GM21737 (cell line): ENCODE measurements at regions not wholly inside any gene's neighbourhood (a gene's known extent, or its start where the extent isn't known, plus 50 kb on each side); places are given as distances from the start of the nearest gene placed in this dataset.

Source experiments
- ATAC-seq: cut with Tn5 transposase; IDR thresholded peaks from one replicate; pipeline ENCODE4 v1.9.1; 2021; ENCODE audit warnings: mild to moderate bottlenecking, moderate library complexity; ENCODE audit not compliant: unreplicated experiment

- no peak for ATAC-seq
These were observed 1470.7 kb downstream of the AACS start for GRCh38 chr12:126535971-126536370.

- ATAC-seq: no peak
These were observed 1472.8 kb downstream of the AACS start for GRCh38 chr12:126537961-126538530.

- no peak for ATAC-seq
These were observed 1473.7 kb downstream of the AACS start for GRCh38 chr12:126538888-126539287.

DNA sequence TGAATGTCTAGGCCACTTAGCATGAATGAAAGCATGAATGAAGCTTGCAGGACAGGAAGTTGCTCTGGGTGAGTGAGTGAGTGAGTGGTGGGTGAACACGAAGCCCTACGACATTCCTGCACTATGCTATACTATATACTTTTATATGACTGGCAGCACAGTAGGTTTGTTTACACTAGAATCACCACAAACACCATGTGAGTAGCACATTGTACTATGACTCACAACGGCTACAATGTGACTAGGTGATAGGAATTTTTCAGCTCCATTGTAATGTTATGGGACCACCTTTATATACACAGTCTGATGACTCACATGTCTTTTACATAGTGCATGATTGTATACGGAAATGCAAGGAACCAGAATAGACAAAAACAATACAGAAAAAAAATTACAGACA, 1480.2 kb downstream of the AACS start:
- ATAC-seq: no peak

- no peak for ATAC-seq
These were observed 1482.7 kb downstream of the AACS start for GRCh38 chr12:126547905-126548304.

DNA sequence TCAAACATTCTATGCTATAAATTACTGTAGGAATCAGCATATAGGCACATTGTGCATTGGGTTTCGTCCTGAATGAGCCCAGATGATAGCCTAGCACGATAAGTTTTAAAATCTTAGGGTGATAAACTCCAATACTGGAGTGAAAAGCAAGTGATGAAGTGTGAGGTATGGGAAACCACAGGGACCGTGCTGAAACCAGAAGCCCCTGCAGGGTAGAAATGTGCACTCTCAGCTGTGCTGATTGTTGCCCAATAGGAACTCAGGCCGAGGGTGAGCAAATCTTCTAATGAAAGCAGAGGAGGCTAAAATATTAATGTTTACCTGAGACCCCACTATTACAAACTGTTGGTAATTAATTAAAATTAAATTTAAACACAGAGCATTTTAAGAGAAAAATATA, 1486.6 kb downstream of the AACS start:
- no peak for ATAC-seq

DNA sequence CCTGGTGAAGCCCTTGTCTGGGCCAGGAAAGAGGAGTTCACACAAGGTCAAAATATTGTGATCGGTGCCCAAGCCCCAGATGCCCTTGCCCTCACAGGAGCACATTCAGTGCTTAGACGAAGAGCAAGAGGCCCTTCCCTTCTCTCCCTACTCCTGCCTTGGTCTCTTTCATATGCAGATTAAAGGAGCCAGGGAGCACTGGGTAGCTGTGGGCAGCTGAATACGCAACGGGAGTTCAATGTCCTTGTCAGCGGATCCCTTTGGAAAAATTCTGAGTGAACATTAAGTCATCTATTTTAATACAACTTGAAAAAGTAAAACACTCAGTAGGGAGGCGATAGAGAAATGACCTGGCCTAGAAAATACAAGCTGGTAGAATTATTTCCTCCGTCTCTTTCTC, 1489.4 kb downstream of the AACS start:
- ATAC-seq: no peak

- no peak for ATAC-seq
These were observed 1492.4 kb downstream of the AACS start for GRCh38 chr12:126557659-126558058.

DNA sequence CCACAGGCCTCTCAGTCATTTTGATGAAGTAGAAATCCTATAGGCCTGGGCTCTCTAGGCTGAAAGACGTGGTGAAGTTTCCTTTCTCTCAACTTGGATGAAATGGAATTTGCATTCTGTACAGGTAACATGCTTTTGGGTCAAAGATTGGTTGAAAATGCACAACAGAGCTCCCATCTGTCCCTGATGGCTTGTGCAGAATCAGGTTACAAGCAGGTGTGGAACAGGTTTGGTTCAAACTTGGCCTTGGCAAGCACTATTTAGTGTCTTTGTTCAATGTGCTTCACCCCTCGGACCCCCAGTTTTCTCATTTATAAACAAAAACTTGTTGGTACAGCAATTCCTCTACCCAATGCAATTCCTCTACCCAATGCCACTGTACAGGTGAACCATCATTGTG, 1493.0 kb downstream of the AACS start:
- no peak for ATAC-seq

- no peak for ATAC-seq
These were observed 1493.6 kb downstream of the AACS start for GRCh38 chr12:126558810-126559209.

- no peak for ATAC-seq
These were observed 1501.8 kb downstream of the AACS start for GRCh38 chr12:126567016-126567415.

DNA sequence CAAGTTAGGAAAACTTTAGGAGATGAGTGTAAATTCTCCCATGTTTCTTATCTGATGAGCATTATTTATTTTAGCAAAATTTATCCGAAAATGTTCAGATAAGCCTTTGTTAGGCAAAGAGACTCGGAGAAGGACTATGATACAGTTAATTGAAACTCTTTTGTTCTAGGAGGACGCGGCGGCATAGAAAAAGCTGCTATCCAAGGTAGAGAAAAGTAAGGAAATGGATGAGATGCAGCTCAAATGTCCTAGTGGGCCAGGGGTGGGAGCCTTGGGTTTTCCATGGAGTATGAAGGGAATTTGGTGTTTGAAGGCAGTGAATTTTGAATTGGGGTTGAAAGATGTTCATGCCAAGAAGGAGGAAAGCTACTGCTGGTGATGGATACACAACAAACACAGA, 1504.5 kb downstream of the AACS start:
- ATAC-seq: no peak

- no peak for ATAC-seq
These were observed 1505.3 kb downstream of the AACS start for GRCh38 chr12:126570566-126570965.

DNA sequence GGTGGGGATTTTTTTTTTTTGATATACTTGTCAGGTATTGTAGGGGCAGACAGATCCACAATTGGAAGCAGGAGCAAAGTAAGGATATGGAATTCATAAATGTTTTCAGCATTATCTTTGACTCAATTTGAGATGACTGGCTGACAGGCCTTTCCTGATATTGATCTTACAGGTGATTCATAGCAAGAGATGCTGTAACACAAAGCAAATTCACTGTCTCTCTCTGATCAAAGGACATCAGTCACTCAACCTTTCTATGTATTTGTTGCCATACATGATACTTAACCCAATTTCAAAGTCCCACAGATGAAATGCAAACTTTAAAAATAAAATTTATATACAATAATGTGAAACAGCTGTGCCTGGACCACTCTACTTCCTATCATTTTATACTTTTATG, 1506.9 kb downstream of the AACS start:
- no peak for ATAC-seq

- no peak for ATAC-seq
These were observed 1516.4 kb downstream of the AACS start for GRCh38 chr12:126581655-126582054.

DNA sequence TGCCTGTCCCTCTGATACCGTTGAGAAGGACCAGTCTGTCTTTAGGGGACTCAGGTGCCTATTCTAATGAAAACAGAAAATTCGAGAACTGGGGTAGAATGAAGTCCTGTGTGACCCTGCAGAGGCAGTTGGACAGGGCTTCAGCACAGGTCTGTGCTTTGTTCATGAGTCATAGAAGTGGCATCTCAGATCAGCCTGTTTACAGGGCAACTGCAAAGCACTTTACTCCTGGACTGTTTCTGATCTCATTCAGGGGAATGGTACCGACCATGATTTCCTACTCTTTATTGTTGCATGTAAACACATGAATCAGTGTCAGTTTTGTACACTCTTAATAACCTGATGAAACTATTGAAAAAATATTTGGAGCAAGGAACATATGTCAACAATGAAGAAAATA, 1517.0 kb downstream of the AACS start:
- no peak for ATAC-seq

GRCh38 chr12:126588586-126589249, 1523.5 kb downstream of the AACS start:
- ATAC-seq: no peak

- ATAC-seq: no peak
These were observed 1526.3 kb downstream of the AACS start for GRCh38 chr12:126591533-126591932.

DNA sequence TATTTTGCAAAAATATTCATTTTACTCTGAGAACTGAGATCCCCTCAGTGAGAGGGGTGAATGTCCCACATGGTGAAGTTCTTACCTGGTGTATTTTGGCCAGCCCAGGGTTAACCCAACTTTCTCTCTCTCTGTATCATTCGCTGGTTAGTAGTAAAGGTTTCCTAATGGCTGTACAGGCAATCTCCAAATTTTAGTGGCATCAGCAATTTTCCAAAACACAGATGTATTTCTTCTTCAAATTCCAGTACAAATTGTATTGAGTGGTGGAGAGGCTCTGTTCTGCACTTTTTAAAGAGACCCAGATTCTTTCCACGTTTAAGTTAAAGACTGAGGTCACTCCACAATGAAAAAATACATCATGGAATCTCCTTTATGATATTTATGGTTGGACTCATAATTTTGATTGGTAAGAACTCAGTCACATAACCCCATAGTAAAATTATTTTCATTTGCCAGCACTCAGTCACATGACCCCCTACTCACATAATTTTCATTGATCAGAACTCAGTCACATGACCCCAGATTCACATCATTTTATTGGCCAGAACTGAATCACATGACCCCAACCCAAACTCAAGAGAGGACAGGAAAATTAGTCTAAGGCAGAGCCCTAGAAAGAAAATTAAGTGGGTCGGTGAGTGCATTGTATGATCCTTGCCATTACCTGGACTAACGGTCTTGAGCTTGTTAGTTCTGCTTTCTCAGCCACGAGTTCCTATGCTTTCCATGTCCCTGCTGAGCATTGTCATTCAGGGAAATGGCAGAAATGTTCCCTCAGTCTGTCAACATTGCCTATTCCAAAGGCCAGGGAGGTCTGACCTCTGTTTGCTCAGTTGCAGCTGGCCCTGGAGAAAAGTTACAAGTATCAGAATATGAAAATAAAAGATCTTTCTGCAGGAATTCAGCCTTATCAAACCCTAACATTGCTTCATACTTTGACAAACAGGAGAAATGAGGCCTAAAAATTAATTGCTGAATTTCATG, 1536.2 kb downstream of the AACS start:
- ATAC-seq: no peak

DNA sequence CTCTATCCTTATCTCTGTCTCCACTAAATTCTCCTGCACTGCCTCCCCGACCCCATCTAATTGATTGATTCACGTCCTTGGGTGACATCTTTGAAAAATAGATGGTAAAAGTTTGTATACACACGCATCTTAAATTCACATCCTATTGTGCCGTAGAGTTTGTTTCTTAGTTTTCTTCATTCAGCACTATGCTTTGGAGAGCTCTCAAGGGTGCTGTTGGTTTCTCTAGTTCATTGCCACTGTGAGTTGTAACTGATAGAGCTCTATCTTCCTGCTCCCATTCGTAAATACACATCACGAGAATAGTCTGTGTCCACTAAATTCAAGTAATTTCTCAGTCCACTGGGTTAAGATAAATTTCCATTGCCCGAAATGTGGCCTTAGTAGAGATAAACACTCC, 1537.4 kb downstream of the AACS start:
- ATAC-seq: no peak

GRCh38 chr12:126607157-126607556, 1541.9 kb downstream of the AACS start:
- no peak for ATAC-seq

DNA sequence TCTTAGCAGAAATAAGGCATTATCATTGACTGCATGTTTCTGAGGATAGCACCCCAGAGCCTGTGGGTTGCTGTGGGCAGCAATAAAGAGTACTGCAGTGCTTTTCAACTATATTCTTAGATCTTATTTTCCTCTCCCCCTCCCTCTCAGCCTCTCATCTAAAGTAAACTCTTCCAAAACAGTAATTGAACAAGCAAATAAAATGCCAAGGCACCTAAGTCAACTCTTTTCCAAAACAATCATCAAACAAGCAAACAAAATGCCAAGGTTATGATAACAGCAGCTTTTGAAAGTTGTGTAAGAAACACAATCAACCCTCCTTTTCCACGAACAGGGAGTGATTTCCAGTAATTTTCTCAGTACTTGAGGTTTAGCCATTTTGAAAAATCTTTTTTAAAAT, 1542.6 kb downstream of the AACS start:
- ATAC-seq: no peak
